Muscle of leg (tissue), 3 donors: ENCODE measurements at regions not wholly inside any gene's neighbourhood (a gene's known extent, or its start where the extent isn't known, plus 50 kb on each side); places are given as distances from the start of the nearest gene placed in this dataset.

Experiments used
- DNase-seq: peaks from one replicate; pipeline ENCODE4 v3.0.0; 2013
- H3K27ac ChIP-seq: one replicate; pipeline ENCODE4 v1.5.1; 2013; ENCODE audit warnings: mild to moderate bottlenecking, low read length, control low read depth
- H3K27me3 ChIP-seq: one replicate; pipeline ENCODE4 v1.6.1; 2013; ENCODE audit warnings: low read length; ENCODE audit not compliant: control insufficient read depth, insufficient read depth
- H3K36me3 ChIP-seq: one replicate; pipeline ENCODE4 v1.6.1; 2013; ENCODE audit warnings: low read length; ENCODE audit not compliant: control insufficient read depth, insufficient read depth
- H3K4me1 ChIP-seq: one replicate; pipeline ENCODE4 v1.6.1; 2013; ENCODE audit warnings: low read length; ENCODE audit not compliant: control insufficient read depth, insufficient read depth
- H3K4me3 ChIP-seq: one replicate; pipeline ENCODE4 v1.5.1; 2013; ENCODE audit warnings: low read length, control low read depth
- H3K9me3 ChIP-seq: replicated peaks from 2 replicates; pipeline ENCODE4 v1.6.1; 2013; ENCODE audit warnings: low read depth, low read length; ENCODE audit not compliant: control insufficient read depth
- WGBS: methylation state at CpG from one replicate; pipeline ENCODE4 v1.1.5; 2013; ENCODE audit warnings: missing lambda C conversion rate; ENCODE audit not compliant: insufficient coverage; 5-methylcytosine and 5-hydroxymethylcytosine counted together

GRCh38 chr7:51645702-51646298 is 329.2 kb upstream of the COBL start:
- DNase-seq: no peak
- no peak overlapping the region for H3K27ac ChIP-seq
- H3K4me3 ChIP-seq: no peak overlapping the region
- no peaks in the 10 kb centered on the region for H3K9me3 ChIP-seq
- H3K27me3 ChIP-seq: peaks cover 2% of the 10 kb centered on the region
- WGBS: 72% methylated on average over 5 of the region's 16 CpGs
- H3K4me1 ChIP-seq: no peaks in the 10 kb centered on the region
- no peaks in the 10 kb centered on the region for H3K36me3 ChIP-seq

DNA sequence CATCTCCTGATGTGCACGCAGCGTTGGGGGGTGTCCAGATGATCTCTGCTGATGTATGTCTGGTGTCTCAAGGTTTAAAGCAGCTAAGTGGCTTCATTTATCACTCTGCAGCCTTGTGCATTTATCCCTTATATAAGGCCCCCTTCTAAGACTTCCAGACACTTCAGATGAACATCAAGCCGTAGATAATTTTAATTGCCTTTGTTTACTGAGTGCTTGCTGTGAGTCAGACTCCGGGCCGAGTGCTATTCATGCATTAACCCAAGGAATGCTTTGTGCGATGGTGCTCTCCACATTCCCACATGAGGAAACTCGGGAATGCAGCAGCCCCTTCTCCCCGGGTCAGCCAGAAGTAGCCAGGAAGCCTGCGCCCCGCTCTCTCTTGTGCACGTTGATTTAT is 328.6 kb upstream of the COBL start:
- H3K4me3 ChIP-seq: no peak overlapping the region
- DNase-seq: no peak
- H3K4me1 ChIP-seq: no peaks in the 10 kb centered on the region
- H3K27me3 ChIP-seq: peaks cover 2% of the 10 kb centered on the region
- WGBS: 43% methylated on average over 6 of the region's 11 CpGs
- no peaks in the 10 kb centered on the region for H3K9me3 ChIP-seq
- H3K27ac ChIP-seq: no peak overlapping the region
- no peaks in the 10 kb centered on the region for H3K36me3 ChIP-seq

DNA sequence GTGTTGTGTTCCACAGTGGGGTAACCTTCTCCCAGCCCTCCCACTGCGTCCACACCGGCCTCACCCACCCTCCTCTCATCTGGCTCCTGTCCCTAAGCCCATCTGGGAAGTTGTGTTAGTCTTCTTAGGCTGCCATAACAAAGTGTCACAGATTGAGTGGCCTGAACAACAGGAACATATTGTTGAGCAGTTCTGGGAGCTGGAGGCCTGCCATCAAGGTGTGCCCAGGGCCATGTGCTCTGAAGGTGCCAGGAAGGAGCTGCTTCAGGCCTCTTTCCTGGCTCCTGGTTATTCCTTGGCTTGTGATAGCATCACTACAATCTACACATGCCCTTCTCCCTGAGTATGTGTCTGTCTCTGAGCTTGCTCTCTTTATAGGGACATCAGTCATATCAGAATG is 327.6 kb upstream of the COBL start:
- Histone ChIP-seq H3K4me3 (no peak overlapping the region), H3K36me3 (no peaks in the 10 kb centered on the region), H3K27ac (no peak overlapping the region), H3K4me1 (no peaks in the 10 kb centered on the region), H3K9me3 (no peaks in the 10 kb centered on the region), H3K27me3 (peaks cover 2% of the 10 kb centered on the region)
- DNase-seq: no peak
- WGBS: no CpG with 5 or more reads among the region's 2 CpGs

GRCh38 chr7:51640841-51641240 is 324.2 kb upstream of the COBL start:
- WGBS: no CpG with 5 or more reads among the region's 9 CpGs
- DNase-seq: no peak
- Histone ChIP-seq H3K27me3 (no peaks in the 10 kb centered on the region), H3K27ac (no peak overlapping the region), H3K9me3 (no peaks in the 10 kb centered on the region), H3K4me3 (no peak overlapping the region), H3K4me1 (no peaks in the 10 kb centered on the region), H3K36me3 (no peaks in the 10 kb centered on the region)

- 82% methylated on average over 4 of the region's 12 CpGs for WGBS
- no peaks in the 10 kb centered on the region for H3K4me1 ChIP-seq
- H3K9me3 ChIP-seq: no peaks in the 10 kb centered on the region
- no peaks in the 10 kb centered on the region for H3K27me3 ChIP-seq
- no peak for DNase-seq
- no peak overlapping the region for H3K27ac ChIP-seq
- H3K4me3 ChIP-seq: no peak overlapping the region
- no peaks in the 10 kb centered on the region for H3K36me3 ChIP-seq
These were observed 323.2 kb upstream of the COBL start for GRCh38 chr7:51639661-51640334.

- Histone ChIP-seq H3K4me1 (no peaks in the 10 kb centered on the region), H3K36me3 (no peaks in the 10 kb centered on the region), H3K4me3 (no peak overlapping the region), H3K27ac (no peak overlapping the region), H3K9me3 (no peaks in the 10 kb centered on the region), H3K27me3 (no peaks in the 10 kb centered on the region)
- DNase-seq: no peak
- WGBS: no CpG with 5 or more reads among the region's 3 CpGs
These were observed 319.9 kb upstream of the COBL start for GRCh38 chr7:51636503-51636902.

- Histone ChIP-seq H3K27ac (no peak overlapping the region), H3K27me3 (no peaks in the 10 kb centered on the region), H3K4me3 (no peak overlapping the region), H3K4me1 (no peaks in the 10 kb centered on the region), H3K9me3 (no peaks in the 10 kb centered on the region), H3K36me3 (no peaks in the 10 kb centered on the region)
- no peak for DNase-seq
- WGBS: 80% methylated on average over 1 of the region's 5 CpGs
These were observed 319.2 kb upstream of the COBL start for GRCh38 chr7:51635775-51636174.

DNA sequence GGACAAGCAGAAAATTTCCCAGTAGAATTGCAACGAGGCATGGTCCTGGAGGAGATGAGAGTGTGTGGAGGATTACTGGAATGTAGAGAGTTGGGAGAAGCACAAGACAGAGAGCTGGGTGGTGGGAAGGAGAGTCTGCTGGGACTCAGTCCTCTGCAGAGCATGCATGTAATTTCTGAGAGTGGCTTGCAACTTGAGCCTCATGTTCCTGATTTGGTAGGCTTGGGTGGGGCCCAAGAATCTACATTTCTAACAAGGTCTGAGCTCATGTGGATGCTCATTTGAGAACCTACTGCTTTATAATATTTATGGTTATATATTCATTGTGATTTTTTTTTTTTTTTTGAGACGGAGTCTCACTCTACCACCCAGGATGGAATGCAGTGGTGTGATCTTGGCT is 317.9 kb upstream of the COBL start:
- no peak for DNase-seq
- Histone ChIP-seq H3K4me3 (no peak overlapping the region), H3K36me3 (no peaks in the 10 kb centered on the region), H3K27ac (no peak overlapping the region), H3K27me3 (no peaks in the 10 kb centered on the region), H3K9me3 (no peaks in the 10 kb centered on the region), H3K4me1 (no peaks in the 10 kb centered on the region)
- 57% methylated on average over 1 of the region's 2 CpGs for whole genome bisulfite sequencing

DNA sequence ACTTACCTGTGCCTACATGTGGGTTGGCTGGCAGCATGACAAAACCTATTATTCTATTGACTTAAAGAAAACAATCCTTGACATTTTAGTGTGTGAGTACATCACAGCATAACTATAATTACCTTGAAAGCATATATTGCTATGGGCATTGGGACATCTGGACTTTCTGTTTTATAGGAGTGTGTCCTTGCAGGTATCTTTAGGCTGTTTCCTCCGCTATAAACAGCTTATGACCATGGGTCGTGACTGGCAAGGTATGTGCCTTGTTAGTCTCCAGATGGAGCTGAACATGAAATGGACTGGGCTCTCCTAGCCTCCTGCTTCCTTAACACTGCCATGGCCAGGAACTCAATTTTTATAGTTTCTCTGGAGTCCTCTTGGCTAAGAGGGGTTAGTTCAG is 317.4 kb upstream of the COBL start:
- H3K4me1 ChIP-seq: no peaks in the 10 kb centered on the region
- no peaks in the 10 kb centered on the region for H3K9me3 ChIP-seq
- 73% methylated on average over 2 of the region's 2 CpGs for WGBS
- no peaks in the 10 kb centered on the region for H3K27me3 ChIP-seq
- H3K27ac ChIP-seq: no peak overlapping the region
- no peaks in the 10 kb centered on the region for H3K36me3 ChIP-seq
- H3K4me3 ChIP-seq: no peak overlapping the region
- no peak for DNase-seq

GRCh38 chr7:51633596-51633995 is 317.0 kb upstream of the COBL start:
- no peak for DNase-seq
- Histone ChIP-seq H3K9me3 (no peaks in the 10 kb centered on the region), H3K27ac (no peak overlapping the region), H3K4me1 (no peaks in the 10 kb centered on the region), H3K36me3 (no peaks in the 10 kb centered on the region), H3K27me3 (no peaks in the 10 kb centered on the region), H3K4me3 (no peak overlapping the region)
- 47% methylated on average over 2 of the region's 6 CpGs for WGBS

- WGBS: no CpG with 5 or more reads among the region's 1 CpG
- no peaks in the 10 kb centered on the region for H3K36me3 ChIP-seq
- no peak overlapping the region for H3K4me3 ChIP-seq
- DNase-seq: no peak
- no peaks in the 10 kb centered on the region for H3K27me3 ChIP-seq
- no peaks in the 10 kb centered on the region for H3K9me3 ChIP-seq
- no peak overlapping the region for H3K27ac ChIP-seq
- no peaks in the 10 kb centered on the region for H3K4me1 ChIP-seq
These were observed 316.4 kb upstream of the COBL start for GRCh38 chr7:51633006-51633405.
